Stimulated activated naive CD4-positive, alpha-beta T cell (primary cell): ENCODE measurements at regions not wholly inside any gene's neighbourhood (a gene's known extent, or its start where the extent isn't known, plus 50 kb on each side); places are given as distances from the start of the nearest gene placed in this dataset.
A peak's percentile ranks its signal among the peaks of the same experiment; 100 is the strongest.

ENCODE experiments used
- DNase-seq, 6 experiments: peaks; one replicate each; lab custom pipeline; 2025; lab: John Stamatoyannopoulos, UW

- DNase-seq = no peak
Measured at GRCh38 chr20:37643400-37643799, 50.4 kb upstream of the CTNNBL1 start.

GRCh38 chr20:37642246-37642645 lies 51.6 kb upstream of the CTNNBL1 start:
- no peak for DNase-seq

DNA sequence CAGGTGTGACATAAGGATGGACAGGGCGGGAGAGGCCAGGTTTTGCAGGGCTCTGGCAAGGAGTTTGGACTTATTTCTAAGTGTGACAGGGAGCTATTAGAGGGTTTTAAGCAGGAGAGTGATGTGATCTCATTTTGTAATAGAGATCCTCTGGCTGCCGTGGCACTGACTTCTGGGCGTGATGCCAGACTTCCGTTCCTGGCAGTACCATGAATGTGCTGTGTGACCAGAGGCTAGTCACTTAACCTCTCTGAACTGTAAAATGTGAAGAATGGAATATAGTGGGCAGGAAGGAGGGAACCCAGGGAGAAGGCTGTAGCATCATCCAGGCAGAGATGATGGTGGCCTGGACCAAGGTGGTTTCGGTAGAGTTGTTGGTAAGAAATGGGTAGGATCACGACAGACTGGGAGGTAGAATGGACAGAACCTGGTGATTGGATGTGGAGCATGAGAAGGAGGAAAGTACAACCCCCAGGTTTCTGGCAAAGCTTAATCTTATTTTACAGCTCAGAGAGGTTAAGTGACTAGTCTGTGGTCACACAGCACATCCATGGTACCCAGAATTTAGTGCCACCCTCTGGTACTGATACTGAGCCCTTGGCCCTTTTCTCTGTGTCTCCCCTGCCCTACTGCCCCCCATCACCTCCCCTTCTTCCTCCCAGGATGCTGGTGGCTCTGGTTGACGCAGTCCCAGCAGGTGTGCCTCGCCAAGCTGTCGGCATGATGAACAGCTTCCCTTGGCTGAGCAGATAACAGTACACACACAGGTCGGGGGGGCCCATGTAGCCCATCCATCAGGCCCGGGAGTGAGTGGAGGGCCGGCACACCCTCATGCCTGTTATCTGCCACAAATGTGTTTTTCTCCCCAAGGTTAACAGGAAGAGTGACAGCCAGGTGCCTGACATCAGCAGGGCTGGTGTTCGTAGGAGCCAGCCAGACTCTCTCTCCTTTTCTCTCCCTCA lies 52.9 kb upstream of the CTNNBL1 start:
- DNase-seq = no peak

DNA sequence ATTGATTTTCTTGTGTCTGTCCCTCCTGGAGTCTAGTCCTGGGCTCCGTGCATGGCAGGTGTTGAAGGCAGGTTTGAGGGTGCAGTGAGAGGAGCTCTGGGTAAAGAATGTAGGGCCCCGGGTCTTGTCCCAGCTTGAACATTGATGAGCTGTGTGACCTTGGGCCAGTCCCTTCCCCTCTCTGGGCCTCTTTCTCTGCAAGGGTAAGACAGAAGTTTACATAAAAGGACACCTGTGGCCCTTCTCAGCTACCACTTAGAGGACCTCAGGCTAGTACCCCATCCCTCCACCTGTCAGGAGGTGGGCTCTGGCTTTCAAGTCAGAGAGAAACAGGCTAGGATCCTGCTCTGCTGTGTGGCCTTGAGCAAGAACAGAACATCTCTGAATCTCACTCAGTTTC lies 55.3 kb upstream of the CTNNBL1 start:
- DNase-seq = no peak

GRCh38 chr20:37636977-37637376 lies 56.9 kb upstream of the CTNNBL1 start:
- DNase-seq = no peak

- DNase-seq = no peak
Measured at GRCh38 chr20:37636212-37636975, 57.4 kb upstream of the CTNNBL1 start.

DNA sequence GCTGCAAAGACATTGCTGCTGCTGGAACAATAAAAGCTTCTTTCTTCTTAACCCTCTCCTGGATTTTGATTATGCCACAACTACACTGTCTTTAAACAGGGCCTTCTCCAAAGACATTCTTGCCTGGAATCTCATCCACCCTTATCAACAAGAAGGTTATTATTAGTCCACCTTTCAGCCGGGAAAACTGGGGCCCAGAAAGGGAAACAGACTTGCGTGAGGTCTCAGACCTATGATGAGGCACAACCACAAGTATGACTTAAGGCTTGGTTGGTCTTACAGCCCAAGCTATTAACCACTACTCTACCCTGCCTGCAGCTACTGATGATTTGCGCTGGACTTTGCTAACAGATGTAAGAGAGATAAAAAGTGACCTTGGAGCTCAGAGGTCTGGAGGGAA lies 62.8 kb upstream of the CTNNBL1 start:
- DNase-seq = no peak

GRCh38 chr20:37630166-37630565 lies 63.7 kb upstream of the CTNNBL1 start:
- no peak for DNase-seq

DNA sequence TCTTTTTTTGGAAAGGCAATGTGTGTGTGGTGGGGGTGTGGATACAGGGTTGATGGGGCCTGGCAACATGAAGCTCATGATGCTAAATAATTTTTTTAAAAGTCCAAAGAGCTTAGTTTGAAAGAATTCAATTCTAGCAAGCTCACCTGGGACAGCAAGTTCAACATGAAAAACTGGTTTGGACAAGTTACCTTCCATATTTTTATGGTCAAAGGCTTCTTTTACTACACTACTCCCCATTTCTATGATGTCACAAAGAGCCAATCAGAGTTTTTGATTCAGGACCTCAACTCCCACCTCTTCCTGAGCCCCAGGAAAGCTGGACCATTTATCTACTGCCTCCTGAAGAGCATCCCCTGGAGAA lies 66.1 kb upstream of the CTNNBL1 start:
- no peak for DNase-seq

- DNase-seq = peak in 1 of 6 experiments; percentile 9
Measured at GRCh38 chr20:37627060-37627766, 66.6 kb upstream of the CTNNBL1 start.

- DNase-seq = no peak
Measured at GRCh38 chr20:37624963-37625362, 68.9 kb upstream of the CTNNBL1 start.

DNA sequence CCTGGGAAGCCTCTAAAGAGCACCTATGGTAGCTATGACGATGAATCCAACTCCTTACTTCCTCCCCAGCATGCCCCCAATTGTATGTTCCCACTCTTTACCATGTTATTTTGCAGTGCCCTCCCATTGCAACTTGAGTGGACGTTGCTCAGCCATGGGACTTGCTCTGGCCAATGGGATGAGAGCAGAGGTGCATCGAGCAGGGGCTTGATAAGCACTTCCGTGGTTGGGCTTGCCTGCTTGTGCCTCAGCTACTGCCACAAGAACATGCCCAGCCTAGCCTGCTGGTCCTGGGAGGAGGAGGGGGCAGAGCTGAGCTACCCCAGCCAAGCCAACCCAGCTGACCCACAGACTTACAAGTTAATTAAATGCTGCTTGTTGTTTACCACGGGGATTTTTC lies 71.1 kb upstream of the CTNNBL1 start:
- no peak for DNase-seq

DNA sequence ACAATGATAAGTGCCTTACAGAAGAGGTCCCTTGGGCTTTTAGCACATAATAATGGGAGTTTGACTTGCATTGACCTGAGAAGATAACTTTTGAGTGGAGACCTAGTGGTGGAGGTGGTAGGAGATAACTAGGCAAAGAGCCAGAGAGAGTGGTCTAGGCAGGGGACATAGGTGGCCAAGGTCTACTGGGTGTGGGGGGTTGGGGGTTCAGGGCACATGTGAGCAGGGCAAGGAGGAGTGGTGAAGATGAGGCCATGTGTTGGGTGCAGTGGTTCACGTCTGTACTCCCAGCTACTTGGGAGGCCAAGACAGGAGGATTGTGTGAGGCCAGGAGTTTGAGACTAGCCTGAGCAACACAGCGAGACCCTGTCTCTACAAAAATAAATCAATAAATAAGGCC lies 74.3 kb upstream of the CTNNBL1 start:
- DNase-seq = no peak

DNA sequence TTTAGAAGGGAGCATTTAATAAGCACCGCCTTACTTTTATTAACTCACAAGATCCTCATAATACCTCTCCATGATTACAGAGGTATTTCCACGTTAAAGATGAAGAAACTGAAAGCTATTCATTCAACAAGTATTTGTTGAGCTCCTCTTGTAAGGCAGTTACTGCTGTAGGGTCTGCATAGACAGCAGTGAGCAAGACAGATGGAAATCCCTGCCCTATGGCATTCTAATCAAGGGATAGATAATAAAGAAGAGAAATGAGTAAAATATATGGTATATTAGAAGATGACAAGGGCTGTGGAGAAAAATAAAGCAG lies 77.8 kb upstream of the CTNNBL1 start:
- no peak for DNase-seq

GRCh38 chr20:37615340-37616109 lies 78.3 kb upstream of the CTNNBL1 start:
- peak in 3 of 6 experiments; percentile 0 to 37 (median 32) for DNase-seq

GRCh38 chr20:37611852-37612251 lies 82.0 kb upstream of the CTNNBL1 start:
- no peak for DNase-seq

- no peak for DNase-seq
Measured at GRCh38 chr20:37611346-37611745, 82.5 kb upstream of the CTNNBL1 start.

- DNase-seq = no peak
Measured at GRCh38 chr20:37610203-37610798, 82.6 kb upstream of the BLCAP start.

DNA sequence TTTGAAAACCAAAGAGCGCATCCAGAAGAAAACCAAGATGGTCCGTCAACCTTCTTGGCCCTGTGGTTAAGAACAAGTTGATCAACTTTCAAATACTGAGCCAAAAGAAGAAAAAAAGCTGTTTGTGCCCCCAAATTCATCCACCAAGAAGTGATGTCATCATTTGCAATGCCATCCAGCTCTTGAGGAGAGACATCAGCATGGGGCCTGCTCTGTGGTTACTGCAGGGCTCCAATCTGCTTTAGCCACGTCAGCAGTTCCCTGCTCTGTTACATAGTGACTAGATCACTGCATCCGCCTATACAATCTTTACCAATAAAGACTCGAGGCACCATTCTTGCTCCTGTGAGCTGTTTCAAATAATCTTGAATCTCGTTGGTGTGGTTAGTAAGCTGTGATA lies 75.0 kb upstream of the BLCAP start:
- no peak for DNase-seq

GRCh38 chr20:37600486-37600885 lies 72.8 kb upstream of the BLCAP start:
- DNase-seq = no peak

DNA sequence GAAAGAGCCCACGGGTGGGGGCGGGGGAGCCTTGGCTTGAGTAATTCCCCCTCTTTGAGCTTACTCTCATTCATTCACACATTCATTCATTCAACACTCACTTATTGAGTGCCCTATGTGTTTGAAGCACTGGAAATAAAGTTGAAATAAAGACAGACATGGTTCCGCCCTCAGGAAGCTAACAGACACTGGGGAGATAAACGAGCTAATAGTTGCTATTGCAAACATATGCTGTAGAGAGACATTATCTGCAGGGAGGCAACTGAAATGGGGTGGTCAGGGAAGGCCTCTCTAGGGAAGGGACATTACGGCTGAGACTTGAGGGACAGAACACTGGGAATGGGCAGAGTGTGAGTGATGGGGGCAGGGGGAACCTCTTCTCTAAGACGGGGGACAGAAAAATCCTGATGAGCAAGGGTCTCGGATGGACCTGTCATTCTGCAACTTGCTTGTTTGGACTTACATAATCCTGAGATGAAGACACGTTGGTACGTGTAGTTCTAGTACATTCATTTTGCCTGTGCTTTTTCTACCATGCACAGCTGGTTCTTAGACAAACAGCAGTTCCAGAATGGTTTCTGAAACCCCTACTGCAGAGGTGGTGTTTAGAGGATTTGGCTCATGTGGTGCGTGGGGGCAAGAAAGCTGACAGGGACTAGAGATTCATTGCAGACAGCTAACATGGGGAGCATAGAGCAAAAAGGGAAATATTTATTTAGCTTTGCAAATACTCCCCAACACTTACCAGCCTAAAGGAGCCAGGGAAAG lies 71.1 kb upstream of the BLCAP start:
- no peak for DNase-seq
